Activated CD8-positive, alpha-beta memory T cell treated with anti-CD3 and anti-CD28 coated beads, Interleukin-2, amount 50 U/mL, for 48 hours (primary cell): ENCODE measurements at regions not wholly inside any gene's neighbourhood (a gene's known extent, or its start where the extent isn't known, plus 50 kb on each side); places are given as distances from the start of the nearest gene placed in this dataset.

Source experiments
- DNase-seq: peaks from one replicate; pipeline ENCODE4 v3.0.0-alpha.2; 2020

DNA sequence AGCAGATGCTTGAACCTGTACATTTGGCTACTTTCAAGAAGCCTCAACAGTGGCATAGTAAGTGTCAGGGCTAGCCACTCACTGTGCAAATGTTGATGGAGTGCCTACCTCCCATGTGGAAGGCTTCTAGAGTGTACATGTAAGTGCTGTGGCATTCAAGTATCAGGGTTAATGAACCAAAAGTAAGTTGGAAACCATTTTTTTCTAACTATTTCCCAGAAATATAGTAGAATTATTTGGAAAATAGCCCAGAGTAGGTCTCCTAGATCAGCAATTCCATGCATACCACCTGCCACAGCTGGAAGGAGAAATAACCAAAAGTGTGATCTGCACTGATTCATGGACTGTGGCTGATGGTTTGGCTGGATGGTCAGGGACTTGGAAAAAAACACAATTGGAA lies 53.3 kb downstream of the FOXD1 start:
- no peak for DNase-seq

DNA sequence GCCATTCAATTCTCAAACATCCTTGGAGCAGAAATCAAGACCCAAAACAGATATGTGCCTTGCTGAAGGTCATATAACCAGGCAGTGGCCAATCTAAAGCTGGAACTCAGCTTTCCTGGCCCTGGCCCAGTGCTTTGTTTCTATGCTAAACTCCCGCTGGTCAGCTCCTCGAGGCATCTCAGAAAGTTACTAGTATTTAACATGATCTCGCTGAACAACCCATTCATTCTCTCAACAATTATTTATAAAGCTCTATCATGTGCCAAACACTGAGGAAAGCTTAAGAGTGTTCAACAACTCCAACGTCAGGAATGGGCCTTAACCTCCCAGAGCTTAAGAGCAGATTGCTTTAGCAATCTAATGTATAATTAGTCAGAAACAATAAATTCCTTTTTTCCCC lies 54.0 kb downstream of the FOXD1 start:
- DNase-seq, result no peak

DNA sequence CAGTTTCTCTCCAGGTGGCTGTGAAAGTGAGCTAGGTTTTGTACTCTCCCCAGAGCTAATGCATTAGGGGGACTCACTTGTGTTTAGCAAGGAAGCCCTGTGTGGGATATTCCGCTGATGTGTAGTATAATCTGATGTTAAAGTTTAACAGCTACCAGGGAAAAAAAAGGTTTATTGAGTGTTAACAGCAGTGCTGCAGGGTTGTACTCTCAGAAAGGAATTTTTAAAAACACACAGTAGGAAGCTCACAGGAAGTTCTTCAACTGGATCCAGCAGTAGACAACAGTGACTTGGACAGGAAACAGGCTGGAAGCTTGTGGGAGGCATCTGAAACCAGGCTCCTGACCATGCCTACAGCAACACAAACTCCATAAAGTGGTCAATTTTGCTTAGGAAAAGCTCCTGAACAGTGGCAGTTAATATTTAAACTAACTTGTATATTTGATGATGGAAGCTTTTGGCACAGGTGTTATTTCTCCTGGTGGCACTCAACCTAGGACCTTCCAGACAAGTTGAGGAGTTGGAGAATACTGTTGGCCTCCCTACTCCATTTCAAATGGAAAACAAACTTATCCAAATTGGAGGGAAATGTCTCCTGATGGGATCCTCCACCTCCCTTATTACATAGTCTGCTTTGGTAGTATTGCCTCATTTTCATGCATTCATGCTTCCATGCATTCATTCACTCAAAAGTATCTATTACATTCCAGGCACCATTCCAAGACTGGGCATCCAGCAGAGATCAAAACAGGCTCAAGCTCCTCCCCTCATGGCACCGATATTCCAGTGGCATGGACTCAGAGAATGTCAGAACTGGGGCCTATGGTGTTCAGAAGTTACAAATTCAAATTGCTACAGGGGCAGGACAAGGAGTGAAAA lies 54.7 kb downstream of the FOXD1 start:
- no peak for DNase-seq

DNA sequence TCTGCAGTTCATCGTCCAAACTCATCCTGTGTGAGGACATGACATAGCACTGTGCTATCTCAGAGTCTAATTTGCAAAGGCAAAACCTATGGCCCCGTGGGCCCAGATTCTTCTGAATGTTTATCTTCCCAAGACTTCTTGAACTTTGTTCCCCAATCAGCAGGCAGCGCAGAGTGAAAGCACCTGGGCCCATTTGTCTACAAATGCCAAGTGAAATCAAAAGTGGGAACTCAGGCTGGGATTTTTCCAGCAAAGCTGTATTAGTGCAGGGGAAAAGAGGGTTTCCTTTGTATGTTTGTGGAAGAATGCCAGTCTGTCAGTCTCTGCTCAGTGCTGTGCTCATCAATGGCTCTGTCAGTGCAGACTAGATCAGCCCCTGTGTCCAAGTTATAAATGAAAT lies 55.8 kb downstream of the FOXD1 start:
- DNase-seq, result no peak

DNA sequence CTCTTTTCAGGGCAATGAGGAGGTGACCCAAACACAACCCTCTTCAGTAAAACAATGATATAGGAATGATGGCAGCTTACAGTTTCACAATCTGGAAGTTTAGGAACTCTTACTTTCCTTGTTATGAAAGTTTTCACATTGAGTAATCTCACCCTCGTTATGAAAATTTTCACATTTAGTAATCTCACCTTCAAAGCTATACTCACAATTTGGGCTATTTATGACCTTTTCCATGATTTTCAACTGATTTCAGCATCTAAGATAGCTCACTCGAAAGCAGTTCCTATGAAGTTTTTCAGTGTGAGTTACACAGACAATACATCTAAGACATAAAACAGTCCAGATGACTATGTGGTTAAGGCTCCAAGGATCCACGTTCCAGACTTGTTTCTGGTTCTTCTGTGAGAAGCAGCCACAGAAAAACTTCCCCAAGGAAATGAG lies 57.1 kb downstream of the FOXD1 start:
- DNase-seq, result no peak

DNA sequence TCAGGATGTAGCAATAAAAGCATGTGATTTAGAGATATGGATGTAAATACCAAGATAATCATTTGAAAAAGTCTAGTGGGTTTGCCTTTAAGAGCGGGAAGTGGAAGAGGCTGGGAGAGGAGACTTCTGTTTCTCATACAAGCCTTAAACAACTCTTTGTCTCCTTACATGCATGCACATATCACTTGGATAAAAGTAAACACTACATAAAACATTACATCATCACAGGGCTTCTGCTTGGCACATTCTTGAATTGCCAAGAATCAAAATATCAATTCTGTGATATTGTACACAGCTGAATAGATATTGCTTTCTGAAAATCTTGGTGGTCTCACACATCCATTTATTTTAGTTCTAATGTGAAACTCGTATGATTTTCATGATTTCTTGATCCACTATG lies 57.6 kb downstream of the FOXD1 start:
- DNase-seq, result no peak

DNA sequence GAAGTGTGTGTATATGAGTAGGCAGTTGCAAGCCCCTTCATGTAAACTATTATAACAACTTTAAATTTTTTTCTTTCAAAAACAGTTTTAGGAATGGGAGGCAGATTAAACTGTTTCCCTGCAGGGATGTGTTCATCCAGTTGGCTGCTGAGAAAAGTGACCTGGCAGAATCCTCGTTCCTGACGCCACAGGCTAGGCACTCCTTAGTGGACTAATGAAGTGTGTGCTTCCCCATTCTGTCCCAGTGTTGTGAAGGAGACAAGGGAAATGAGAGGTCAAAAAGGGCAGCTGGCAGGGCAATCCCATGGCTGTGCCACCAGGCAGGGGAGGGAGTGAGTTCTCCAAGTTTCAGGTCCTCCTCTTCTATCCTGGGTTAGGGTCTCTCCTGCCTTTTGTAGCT lies 59.8 kb downstream of the FOXD1 start:
- no peak for DNase-seq

DNA sequence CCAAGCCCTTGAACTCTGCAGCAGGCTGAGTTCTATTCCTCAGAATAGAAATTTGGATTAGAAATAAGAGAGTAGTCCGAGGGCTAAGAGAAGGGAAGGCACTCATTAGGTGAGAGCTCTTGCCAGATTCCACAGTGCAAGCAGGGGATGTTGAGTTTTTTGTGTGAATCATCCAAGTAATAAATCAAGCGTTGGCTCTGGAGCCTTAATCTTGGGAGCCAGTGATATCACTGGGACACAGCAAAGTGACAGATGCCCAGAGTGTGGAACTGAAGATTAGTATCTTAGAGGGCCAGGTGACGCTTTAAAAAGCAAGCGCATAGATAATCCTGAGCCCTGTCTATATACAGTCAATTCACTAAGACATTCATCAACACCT lies 60.3 kb downstream of the FOXD1 start:
- no peak for DNase-seq

DNA sequence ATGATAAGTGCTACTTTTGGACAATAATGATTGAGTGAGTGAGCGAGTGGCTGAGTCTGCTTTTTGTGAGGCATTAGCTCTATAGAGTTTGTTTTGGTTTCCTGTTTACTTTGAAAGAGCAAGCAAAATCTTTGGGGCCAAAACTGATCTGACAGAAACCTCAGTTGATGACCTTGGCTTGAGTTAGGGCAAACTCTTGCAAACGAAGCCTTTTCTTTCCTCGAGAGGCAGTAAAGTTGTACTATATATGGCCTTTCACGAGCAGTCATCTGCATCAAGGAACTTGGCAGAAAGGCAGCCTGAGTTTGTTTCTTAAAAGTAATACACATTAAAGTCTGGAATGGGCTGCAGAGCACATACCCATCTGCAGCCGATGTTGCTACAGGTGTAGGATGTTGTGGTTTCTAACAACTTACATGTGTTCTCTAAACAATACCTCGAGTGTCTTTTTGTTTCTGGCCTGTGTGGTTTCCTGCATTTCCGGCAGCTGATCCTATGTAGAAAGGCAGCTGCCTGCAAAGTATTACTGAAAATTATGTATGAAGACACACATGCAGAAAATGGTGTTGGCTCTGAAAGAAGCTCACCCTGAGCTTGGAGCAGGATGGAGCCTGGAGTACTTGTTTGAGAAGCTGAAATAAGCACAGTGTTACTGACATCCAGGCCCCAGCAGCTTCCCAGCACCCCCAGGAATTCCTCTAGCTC lies 60.8 kb downstream of the FOXD1 start:
- no peak for DNase-seq

DNA sequence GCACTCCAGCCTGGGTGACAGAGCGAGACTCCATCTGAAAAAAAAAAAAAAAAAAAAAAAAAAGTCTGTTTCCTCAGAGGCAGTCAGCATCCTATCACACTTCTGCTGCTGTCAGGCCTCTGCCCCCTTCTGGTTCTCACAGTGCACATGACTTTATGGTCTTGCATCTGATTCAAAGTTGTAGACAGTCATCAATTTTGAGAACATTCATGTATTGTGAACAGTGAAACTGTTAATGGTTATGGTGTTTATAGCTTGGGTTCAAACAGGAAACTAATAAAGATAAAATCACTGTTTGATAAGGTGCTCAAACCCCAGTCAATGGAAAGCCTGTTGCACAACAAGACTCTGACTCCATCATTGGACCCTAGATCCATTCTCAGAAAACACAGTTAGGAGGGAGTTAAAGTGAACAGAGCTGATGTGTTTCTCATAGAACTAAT lies 61.4 kb downstream of the FOXD1 start:
- no peak for DNase-seq

DNA sequence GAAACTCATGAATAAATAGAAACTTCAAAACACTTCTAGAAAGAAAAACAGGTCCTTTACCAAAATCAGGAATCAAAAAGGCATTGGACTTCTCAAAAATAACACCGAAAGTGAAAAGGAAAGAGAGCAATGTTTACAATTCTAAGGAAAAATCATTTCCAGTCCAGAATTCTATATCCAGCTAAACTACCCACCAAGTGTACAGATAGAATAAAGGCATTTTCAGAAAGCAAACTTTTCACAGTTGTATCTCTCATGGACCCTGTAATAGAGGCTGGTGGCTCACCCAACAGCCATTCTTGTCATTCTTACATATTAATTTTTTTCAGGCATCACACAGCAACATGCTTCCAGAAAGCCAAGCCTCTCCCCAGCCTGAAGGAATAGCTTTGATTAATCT lies 63.7 kb downstream of the FOXD1 start:
- no peak for DNase-seq

DNA sequence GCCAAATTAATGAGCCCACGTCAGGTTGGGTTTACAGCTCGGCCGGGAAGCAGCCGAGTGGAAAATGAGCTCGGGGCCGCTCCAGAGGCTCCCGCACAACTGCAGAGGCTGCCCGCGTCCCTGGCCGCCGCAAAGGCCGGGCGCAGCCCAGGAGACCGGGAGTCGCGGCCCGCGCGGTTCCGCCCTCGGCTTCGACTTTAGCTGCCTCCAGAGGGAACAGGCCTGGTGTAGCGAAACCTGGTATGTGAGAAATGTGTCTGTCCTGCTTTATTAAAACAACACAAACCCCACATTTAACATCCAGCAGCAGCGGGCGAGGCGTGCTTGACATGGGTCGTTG lies 66.2 kb downstream of the FOXD1 start:
- no peak for DNase-seq

DNA sequence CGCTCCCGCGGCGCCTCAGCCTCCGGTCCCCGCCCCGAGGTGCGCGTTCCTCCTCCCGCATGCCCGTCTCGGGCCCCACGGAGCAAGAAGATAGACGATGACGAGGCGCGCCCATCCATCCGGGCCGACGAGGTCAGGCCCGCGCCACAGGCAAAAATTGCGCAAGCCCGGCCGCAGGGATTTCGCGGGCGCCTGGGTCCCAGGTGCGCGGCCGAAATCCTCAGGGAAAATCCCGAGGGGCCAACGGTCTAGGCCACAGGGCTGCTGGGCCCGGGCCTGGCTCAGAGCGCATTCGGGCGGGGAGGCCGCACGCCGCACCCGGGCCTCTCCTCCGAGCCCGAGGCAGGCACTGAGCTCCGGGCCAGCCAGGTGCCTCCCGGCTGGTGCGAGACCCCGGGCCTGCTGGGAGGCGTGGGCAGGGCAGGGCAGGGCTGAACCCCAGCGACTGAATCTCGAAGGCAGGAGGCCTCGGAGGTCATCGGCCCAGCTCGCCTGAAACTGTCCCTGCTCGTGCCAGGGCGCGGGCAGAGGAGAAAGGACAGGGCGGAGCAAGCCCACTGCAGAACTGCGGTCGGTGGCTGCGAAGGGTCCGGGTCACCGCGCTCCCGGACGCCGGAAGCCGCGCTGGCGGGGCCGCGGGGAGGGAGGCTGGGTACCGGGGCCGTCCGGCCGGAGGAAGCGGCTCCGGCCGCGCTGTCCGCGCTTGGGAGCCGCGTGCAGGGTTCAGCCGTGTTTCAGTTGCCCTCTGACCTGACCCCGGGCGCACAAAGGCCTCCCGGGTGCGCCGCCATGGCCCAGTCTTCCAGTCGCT lies 66.8 kb downstream of the FOXD1 start:
- no peak for DNase-seq

DNA sequence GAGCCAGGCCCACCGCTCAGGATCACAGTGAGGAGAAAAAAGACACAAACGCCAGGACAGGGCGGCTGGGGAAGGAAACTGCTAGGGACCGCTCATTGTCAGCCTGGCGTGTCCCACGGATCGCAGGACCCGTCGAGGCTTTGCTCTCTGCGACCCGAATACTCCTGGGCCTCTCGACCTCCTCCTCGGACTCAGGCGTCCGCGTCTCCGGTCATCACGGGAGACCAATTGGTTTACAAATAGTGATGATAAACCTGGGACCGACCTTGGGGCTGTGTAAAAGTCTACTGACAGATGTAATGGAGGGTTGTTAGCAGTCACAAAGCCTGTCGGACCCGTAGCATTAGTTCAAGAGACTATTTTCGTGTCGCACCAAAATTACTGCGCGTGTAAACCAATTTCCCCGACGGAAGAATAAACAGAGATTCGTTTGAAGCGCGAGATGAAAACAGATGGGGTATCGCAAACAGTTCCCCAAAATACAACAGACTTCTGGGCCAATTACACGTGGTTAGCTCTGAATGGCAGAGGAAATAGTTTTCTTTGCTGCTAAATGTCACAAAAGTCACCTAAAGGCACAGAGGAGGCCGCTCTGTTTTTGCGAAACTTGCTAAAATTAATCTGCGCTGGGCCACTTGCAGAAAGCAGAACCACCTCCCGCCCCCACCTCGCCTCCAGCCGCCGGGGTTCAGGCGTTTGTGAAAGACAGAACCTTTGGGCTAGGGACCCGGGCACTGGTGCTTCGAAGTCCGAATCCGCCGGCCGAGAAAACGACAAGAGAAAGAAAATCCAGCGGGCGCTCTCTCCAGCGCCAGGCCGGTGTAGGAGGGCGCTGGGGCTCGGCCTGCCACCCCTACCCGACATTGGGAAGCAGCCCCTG lies 67.6 kb downstream of the FOXD1 start:
- no peak for DNase-seq

DNA sequence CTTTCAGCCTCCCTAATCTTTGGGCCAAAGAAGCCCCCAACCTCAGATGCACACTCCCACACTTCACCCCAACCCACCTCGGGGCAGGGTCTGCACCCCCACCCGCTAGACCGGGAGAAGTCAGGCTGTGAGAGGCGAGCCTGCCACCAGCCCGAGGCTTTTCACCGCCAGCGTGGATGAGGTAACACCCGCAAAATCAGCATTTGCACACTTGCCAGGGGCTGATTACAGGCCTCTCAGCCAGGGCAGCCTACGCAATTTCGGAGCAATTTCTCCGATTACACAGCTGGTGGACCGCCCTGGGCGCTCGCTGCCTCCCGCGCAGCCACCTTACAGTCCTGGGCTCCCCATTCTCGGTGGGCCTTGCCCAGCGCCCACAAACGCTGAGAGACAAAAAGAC lies 68.5 kb downstream of the FOXD1 start:
- DNase-seq, result no peak

DNA sequence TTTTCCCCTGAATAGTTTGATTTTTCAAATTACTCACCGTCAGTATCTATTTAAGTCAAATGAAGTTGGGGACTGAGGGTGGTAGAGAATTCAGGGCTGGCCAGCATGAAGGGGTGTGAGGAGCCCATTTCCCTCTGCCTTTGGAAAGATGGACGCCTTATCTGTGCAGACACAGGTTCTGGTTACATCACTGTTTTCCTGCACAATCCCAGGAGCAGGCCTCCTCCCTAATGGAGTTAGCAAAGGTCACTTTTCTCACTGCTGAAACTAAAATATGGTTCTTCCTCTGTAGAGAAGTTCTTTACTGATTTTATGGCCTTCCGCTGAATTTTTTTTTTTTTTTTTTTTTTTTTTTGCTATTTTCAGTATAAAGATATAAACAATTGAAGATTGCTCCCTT lies 69.1 kb downstream of the FOXD1 start:
- DNase-seq, result no peak

DNA sequence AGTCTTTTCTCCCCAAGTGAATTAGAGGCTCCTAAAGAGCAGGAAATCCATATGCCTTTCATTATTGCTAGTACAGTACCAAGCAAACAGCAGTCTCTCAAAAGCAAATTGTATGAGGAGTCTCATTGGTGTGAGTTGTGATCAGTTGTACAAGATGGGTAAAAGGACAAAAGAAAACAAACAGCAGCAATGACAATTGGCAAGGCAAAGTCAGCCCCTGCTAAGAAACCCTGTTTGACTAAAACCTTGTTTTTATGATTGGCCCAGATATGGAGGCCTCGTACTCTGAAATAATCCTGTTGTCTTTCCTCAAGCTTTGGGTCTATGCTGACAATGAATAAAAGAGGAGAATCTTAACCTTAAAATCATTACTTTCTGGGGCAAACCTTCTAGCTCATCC lies 69.8 kb downstream of the FOXD1 start:
- DNase-seq, result no peak

DNA sequence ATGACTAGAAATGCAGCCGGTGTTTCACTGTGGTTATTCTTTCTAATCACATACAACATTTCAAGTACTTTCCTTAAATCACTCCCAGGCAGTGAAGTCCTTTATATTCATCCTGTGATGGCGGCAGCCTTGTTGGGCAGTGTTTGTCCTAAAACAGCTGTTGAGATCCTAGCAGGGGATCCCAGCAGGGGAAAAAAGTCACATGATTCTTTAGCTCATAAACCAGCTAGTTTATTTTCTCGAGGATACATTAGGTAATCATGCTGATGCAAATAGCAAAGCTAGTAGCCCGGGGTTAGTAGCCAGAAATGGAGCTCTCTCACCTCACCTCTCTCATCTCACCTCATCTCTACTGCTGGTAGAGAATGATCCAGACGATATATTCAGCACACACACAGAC lies 70.5 kb downstream of the FOXD1 start:
- DNase-seq, result no peak

DNA sequence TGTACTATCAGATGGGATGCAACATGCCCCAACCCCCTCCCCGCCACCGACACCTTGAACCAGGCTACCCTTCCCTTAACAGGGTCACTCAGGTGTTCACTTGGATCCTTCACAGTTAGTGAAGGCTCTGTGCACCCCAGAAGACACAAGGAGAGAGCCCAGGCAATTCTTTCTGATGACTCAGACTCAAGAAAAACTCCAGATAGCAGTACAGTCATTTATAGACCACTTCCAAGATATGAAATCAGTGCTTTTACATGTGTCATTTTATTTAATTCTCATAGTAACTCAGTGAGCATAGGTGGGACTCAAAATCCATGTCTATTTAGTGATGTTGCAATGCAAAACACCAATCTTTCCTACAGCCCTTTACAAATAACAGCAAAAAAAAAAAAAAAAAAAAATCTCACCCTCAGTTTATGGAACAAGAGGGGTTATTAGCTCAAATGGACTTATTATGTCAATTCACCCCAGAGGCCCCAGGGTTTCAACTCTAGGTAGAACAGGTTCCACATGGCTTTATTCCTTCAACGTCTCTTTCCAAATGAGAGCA lies 71.9 kb downstream of the FOXD1 start:
- DNase-seq, result no peak

DNA sequence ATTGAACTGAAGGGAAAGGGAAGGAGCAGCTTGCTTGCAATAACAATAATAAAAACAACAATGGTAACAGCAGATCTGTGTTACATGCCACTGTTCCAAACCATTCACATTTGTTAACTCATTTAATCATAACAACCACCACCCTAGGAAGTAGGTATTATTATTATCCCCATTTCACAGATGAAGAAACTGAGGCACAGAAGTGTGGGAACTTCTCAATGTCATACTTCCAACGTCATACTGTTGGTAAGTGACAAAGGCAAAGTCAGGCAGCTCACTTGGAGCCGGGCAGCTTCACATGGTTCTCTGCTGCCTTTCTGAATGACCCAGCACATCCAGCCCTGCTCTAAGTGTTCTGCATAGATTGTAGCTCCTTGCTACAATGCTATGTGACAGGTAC lies 72.6 kb downstream of the FOXD1 start:
- DNase-seq, result no peak

DNA sequence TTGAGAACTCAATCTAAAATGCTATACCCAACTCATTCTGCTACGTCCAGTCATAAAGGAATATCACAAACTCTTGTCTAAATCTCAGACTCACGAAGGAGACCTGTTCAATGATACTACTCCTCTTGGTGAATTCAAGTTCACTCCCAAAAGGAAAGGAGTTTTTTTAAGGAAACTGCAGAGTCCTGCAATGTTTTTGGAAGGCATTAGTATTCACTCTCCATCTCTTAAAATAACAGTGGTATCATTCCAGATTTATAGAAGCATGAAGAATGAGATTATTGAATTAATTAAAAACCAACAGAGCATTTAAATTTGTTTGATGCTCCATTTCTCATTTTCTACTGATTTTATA lies 73.4 kb downstream of the FOXD1 start:
- DNase-seq, result no peak

DNA sequence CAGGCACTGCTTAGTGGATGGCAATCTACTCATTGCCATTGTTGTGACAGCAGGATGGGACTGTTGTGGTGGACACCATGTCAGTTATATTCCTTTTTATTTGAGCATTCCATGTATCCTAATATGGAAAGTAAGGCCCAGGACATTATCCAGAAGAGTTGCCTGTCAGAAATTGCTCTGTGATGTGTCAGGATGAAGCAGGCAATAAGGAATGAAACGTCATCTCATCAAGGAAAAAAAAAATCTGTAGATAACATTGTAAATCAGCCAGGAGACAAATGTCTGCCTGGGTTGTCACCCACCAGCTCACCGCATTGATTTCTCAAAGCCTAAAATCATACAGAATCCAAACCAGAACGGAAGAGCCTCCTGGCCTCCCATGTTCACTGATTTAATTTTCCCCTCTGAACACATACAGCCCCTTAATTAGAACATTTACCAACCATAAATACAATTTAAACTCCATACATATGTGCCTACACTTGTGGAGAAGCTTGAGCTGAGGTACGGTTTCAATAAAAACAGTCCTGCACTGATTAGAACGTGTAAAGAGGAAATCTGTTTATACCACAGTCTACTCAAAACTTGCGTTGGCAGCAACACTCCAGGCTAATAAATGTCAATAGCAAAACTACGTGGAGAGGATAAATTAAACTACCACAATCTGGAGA lies 73.9 kb downstream of the FOXD1 start:
- DNase-seq, result no peak
